H9 (cell line): ENCODE measurements at regions not wholly inside any gene's neighbourhood (a gene's known extent, or its start where the extent isn't known, plus 50 kb on each side); places are given as distances from the start of the nearest gene placed in this dataset.

Source experiments
- DNase-seq: peaks from one replicate; pipeline ENCODE4 v3.0.0-alpha.2; 2017
- H2AFZ ChIP-seq: one replicate; pipeline ENCODE4 v1.6.1; 2013; ENCODE audit warnings: mild to moderate bottlenecking, low read length, control low read depth, moderate library complexity
- H2AK5ac ChIP-seq: 2 replicates; pipeline ENCODE4 v1.6.1; 2013; ENCODE audit warnings: low read length, control low read depth, mixed read lengths; ENCODE audit not compliant: insufficient read length
- H2BK120ac ChIP-seq: one replicate; pipeline ENCODE4 v1.6.1; 2013; ENCODE audit warnings: low read depth, mild to moderate bottlenecking, low read length, control low read depth, inconsistent platforms; ENCODE audit not compliant: poor library complexity, severe bottlenecking
- H2BK12ac ChIP-seq: 2 replicates; pipeline ENCODE4 v1.6.1; 2013; ENCODE audit warnings: low read length, control low read depth, mixed read lengths, low read depth; ENCODE audit not compliant: insufficient read length
- H2BK15ac ChIP-seq: 2 replicates; pipeline ENCODE4 v1.6.1; 2013; ENCODE audit warnings: low read depth, low read length, control low read depth
- H2BK20ac ChIP-seq: one replicate; pipeline ENCODE4 v1.6.1; 2013; ENCODE audit warnings: low read depth, mild to moderate bottlenecking, low read length, control low read depth, inconsistent platforms; ENCODE audit not compliant: poor library complexity, severe bottlenecking
- H2BK5ac ChIP-seq: 2 replicates; pipeline ENCODE4 v1.6.1; 2013; ENCODE audit warnings: low read length, control low read depth, mixed read lengths; ENCODE audit not compliant: insufficient read length
- H3K14ac ChIP-seq: 2 replicates; pipeline ENCODE4 v1.6.1; 2013; ENCODE audit warnings: low read length, control low read depth; ENCODE audit not compliant: insufficient read depth
- H3K18ac ChIP-seq: 2 replicates; pipeline ENCODE4 v1.6.1; 2013; ENCODE audit warnings: low read depth, mild to moderate bottlenecking, mixed read lengths, low read length, control low read depth; ENCODE audit not compliant: insufficient read length
- H3K23ac ChIP-seq: 2 replicates; pipeline ENCODE4 v1.6.1; 2013; ENCODE audit warnings: low read length, control low read depth, mixed read lengths, low read depth; ENCODE audit not compliant: insufficient read length
- H3K23me2 ChIP-seq: 2 replicates; pipeline ENCODE4 v1.6.1; 2013; ENCODE audit warnings: low read depth, mild to moderate bottlenecking, mixed read lengths, low read length, control low read depth; ENCODE audit not compliant: insufficient read length, poor library complexity, severe bottlenecking
- H3K27ac ChIP-seq: 2 replicates; pipeline ENCODE4 v1.5.1; 2013; ENCODE audit warnings: low read length, control low read depth, mixed read lengths, low read depth; ENCODE audit not compliant: insufficient read length
- H3K27me3 ChIP-seq: 2 replicates; pipeline ENCODE4 v1.6.1; 2013; ENCODE audit warnings: low read length, control low read depth, inconsistent platforms; ENCODE audit not compliant: insufficient read depth
- H3K4ac ChIP-seq: 2 replicates; pipeline ENCODE4 v1.6.1; 2013; ENCODE audit warnings: low read depth, mild to moderate bottlenecking, control low read depth, inconsistent platforms, low read length, moderate library complexity
- H3K4me1 ChIP-seq: 2 replicates; pipeline ENCODE4 v1.6.1; 2013; ENCODE audit warnings: low read length, control low read depth, inconsistent platforms; ENCODE audit not compliant: insufficient read depth
- H3K4me2 ChIP-seq: 2 replicates; pipeline ENCODE4 v1.6.1; 2013; ENCODE audit warnings: low read length, control low read depth, mixed read lengths; ENCODE audit not compliant: insufficient read length, insufficient read depth
- H3K56ac ChIP-seq: 2 replicates; pipeline ENCODE4 v1.6.1; 2013; ENCODE audit warnings: low read depth, mild to moderate bottlenecking, mixed read lengths, low read length, control low read depth; ENCODE audit not compliant: insufficient read length
- H3K79me1 ChIP-seq: 2 replicates; pipeline ENCODE4 v1.6.1; 2013; ENCODE audit warnings: low read depth, mild to moderate bottlenecking, moderate library complexity, low read length, control low read depth, inconsistent platforms; ENCODE audit not compliant: insufficient read depth, poor library complexity, severe bottlenecking
- H3K79me2 ChIP-seq: 2 replicates; pipeline ENCODE4 v1.6.1; 2013; ENCODE audit warnings: low read length, control low read depth, inconsistent platforms; ENCODE audit not compliant: insufficient read depth
- H3K9ac ChIP-seq: 2 replicates; pipeline ENCODE4 v1.6.1; 2013; ENCODE audit warnings: low read length, control low read depth, mixed read lengths; ENCODE audit not compliant: insufficient read length; ENCODE audit errors: extremely low read depth
- H3K9me3 ChIP-seq: one replicate; pipeline ENCODE4 v1.6.1; 2013; ENCODE audit warnings: low read depth, low read length, inconsistent platforms; ENCODE audit not compliant: control insufficient read depth
- H3T11ph ChIP-seq: one replicate; pipeline ENCODE4 v1.6.1; 2013; ENCODE audit warnings: mild to moderate bottlenecking, low read length, control low read depth, inconsistent platforms
- H4K20me1 ChIP-seq: one replicate; pipeline ENCODE4 v1.6.1; 2013; ENCODE audit not compliant: control insufficient read depth, insufficient read length, insufficient read depth
- H4K5ac ChIP-seq: 2 replicates; pipeline ENCODE4 v1.6.1; 2013; ENCODE audit warnings: low read depth, mild to moderate bottlenecking, mixed read lengths, low read length, control low read depth; ENCODE audit not compliant: insufficient read length
- H4K8ac ChIP-seq: replicated peaks from 2 replicates; pipeline ENCODE4 v1.6.1; 2013; ENCODE audit warnings: low read length, control low read depth, mixed read lengths, low read depth; ENCODE audit not compliant: insufficient read length
- H4K91ac ChIP-seq: 2 replicates; pipeline ENCODE4 v1.6.1; 2013; ENCODE audit warnings: low read depth, mild to moderate bottlenecking, moderate library complexity, mixed read lengths, low read length, control low read depth; ENCODE audit not compliant: insufficient read length
- H3K27ac Mint-ChIP-seq, 3 experiments: 2 replicates in 2 of 3; 3 replicates in 1 of 3; pipeline ENCODE4 v1.8.0; 2020 to 2021; ENCODE audit warnings: mixed read lengths in 3 of 3, mild to moderate bottlenecking in 1 of 3, moderate library complexity in 1 of 3
- H3K27me3 Mint-ChIP-seq: 2 replicates; pipeline ENCODE4 v1.8.0; 2021; ENCODE audit warnings: low read depth, mild to moderate bottlenecking, moderate library complexity, mixed read lengths
- H3K36me3 Mint-ChIP-seq, 3 experiments: 2 replicates in 2 of 3; 3 replicates in 1 of 3; pipeline ENCODE4 v1.8.0; 2020 to 2021; ENCODE audit warnings: low read depth in 3 of 3, mixed read lengths in 3 of 3; ENCODE audit not compliant: insufficient read depth in 1 of 3
- H3K4me1 Mint-ChIP-seq, 2 experiments: 2 replicates each; pipeline ENCODE4 v1.8.0; 2020; ENCODE audit warnings: mixed read lengths in 2 of 2
- H3K4me3 Mint-ChIP-seq, 2 experiments: 2 replicates in 1 of 2; 3 replicates in 1 of 2; pipeline ENCODE4 v1.8.0; 2020 to 2021; ENCODE audit warnings: mild to moderate bottlenecking in 2 of 2, mixed read lengths in 2 of 2, moderate library complexity in 1 of 2
- H3K9me3 Mint-ChIP-seq, 2 experiments: 2 replicates in 1 of 2; 3 replicates in 1 of 2; pipeline ENCODE4 v1.8.0; 2020; ENCODE audit warnings: mild to moderate bottlenecking in 2 of 2, mixed read lengths in 2 of 2, moderate library complexity in 1 of 2
- CTCF ChIP-seq: fragments of 200-600 bp; sonication (generic); conservative IDR thresholded peaks from 3 replicates; pipeline ENCODE4 v1.8.0; 2021; ENCODE audit warnings: antibody characterized with exemption, mild to moderate bottlenecking
- whole genome bisulfite sequencing: extraction: QIAGEN DNeasy Blood & Tissue Kit; methylation state at CpG from one replicate; pipeline ENCODE4 v1.1.7; 2013; ENCODE audit warnings: missing lambda C conversion rate, low lambda C conversion rate, mixed read lengths; ENCODE audit not compliant: insufficient read length; ENCODE audit errors: extremely low coverage; 5-methylcytosine and 5-hydroxymethylcytosine counted together

- H4K5ac ChIP-seq, result no peak overlapping the region
- H3K56ac ChIP-seq, result no peak overlapping the region
- no peak for DNase-seq
- WGBS, result no CpG with 5 or more reads among the region's 3 CpGs
- H4K20me1 ChIP-seq, result no peaks in the 10 kb centered on the region
- no peak overlapping the region for H3K23ac ChIP-seq
- H3K4me1 ChIP-seq, result no peaks in the 10 kb centered on the region
- H3K79me1 ChIP-seq, result no peaks in the 10 kb centered on the region
- H3K27ac ChIP-seq, result no peak overlapping the region
- H2BK12ac ChIP-seq, result no peak overlapping the region
- no peak overlapping the region for H3T11ph ChIP-seq
- no peak overlapping the region for H3K4ac ChIP-seq
- H2AFZ ChIP-seq, result no peak overlapping the region
- no peak overlapping the region for H4K8ac ChIP-seq
- H3K4me2 ChIP-seq, result no peak overlapping the region
- H3K27me3 ChIP-seq, result no peaks in the 10 kb centered on the region
- H2BK120ac ChIP-seq, result no peak overlapping the region
- H3K18ac ChIP-seq, result no peak overlapping the region
- no peak overlapping the region for H2BK15ac ChIP-seq
- Mint-ChIP-seq H3K27me3 (no peaks in the 10 kb centered on the region), H3K9me3 (no peaks in the 10 kb centered on the region), H3K4me3 (no peak overlapping the region), H3K4me1 (peaks cover 9 to 11% of the 10 kb centered on the region in 2 experiments), H3K27ac (no peak overlapping the region), H3K36me3 (peaks cover 0 to 5% (median 0%) of the 10 kb centered on the region in 3 experiments; a peak in 2 of 7 replicates)
- no peak overlapping the region for H3K14ac ChIP-seq
- no peaks in the 10 kb centered on the region for H3K79me2 ChIP-seq
- H3K23me2 ChIP-seq, result no peaks in the 10 kb centered on the region
- no peak overlapping the region for H3K9ac ChIP-seq
- H3K9me3 ChIP-seq, result no peaks in the 10 kb centered on the region
- no peak overlapping the region for H2BK20ac ChIP-seq
- H2BK5ac ChIP-seq, result no peak overlapping the region
- H2AK5ac ChIP-seq, result no peak overlapping the region
- TF ChIP-seq CTCF, result no peak
- no peak overlapping the region for H4K91ac ChIP-seq
Observed at GRCh38 chr14:96953875-96954185, 156.6 kb downstream of the VRK1 start.
